Endothelial cell (in vitro differentiated cells): ENCODE measurements at regions not wholly inside any gene's neighbourhood (a gene's known extent, or its start where the extent isn't known, plus 50 kb on each side); places are given as distances from the start of the nearest gene placed in this dataset.

ENCODE experiments used
- DNase-seq: peaks from one replicate; pipeline ENCODE4 v3.0.0; 2021; ENCODE audit warnings: low spot score
- H3K27ac Mint-ChIP-seq: one replicate; pipeline ENCODE4 v1.8.0; 2021; ENCODE audit warnings: mixed read lengths, inconsistent platforms; ENCODE audit not compliant: unreplicated experiment
- H3K27me3 Mint-ChIP-seq: one replicate; pipeline ENCODE4 v1.8.0; 2021; ENCODE audit warnings: mild to moderate bottlenecking, moderate library complexity, mixed read lengths, inconsistent platforms; ENCODE audit not compliant: unreplicated experiment
- H3K36me3 Mint-ChIP-seq: one replicate; pipeline ENCODE4 v1.8.0; 2021; ENCODE audit warnings: mild to moderate bottlenecking, low read depth, mixed read lengths, inconsistent platforms; ENCODE audit not compliant: unreplicated experiment
- H3K4me1 Mint-ChIP-seq: one replicate; pipeline ENCODE4 v1.8.0; 2021; ENCODE audit warnings: mild to moderate bottlenecking, mixed read lengths, inconsistent platforms; ENCODE audit not compliant: unreplicated experiment
- H3K4me3 Mint-ChIP-seq: one replicate; pipeline ENCODE4 v1.8.0; 2021; ENCODE audit warnings: mild to moderate bottlenecking, mixed read lengths, inconsistent platforms; ENCODE audit not compliant: unreplicated experiment
- H3K9me3 Mint-ChIP-seq: one replicate; pipeline ENCODE4 v1.8.0; 2021; ENCODE audit warnings: mixed read lengths, inconsistent platforms; ENCODE audit not compliant: unreplicated experiment
- TF ChIP-seq, protein P1 (sequence below): fragments of 200-600 bp; sonication (generic); IDR thresholded peaks from one replicate; pipeline ENCODE4 v1.5.0; 2021; ENCODE audit warnings: antibody characterized with exemption; ENCODE audit not compliant: unreplicated experiment

DNA sequence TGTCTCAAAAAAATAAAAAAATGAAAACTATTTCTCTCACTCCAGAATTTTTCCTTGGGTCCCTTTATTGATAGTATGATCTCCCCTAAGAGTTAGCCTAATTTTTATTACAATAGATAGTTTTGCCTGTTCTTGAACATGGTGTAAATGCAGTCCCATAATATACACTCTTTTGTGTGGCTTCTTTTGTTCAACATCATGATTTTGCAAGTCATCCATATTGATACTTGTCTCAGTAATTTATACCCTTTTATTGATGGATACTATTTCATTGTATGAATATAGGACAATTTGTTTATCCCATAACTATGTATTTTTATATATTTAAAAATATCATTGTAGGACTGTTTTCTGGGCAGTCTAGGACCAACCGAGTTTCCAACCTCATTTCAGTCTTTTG, 207.0 kb downstream of the UTP18 start:
- H3K9me3 Mint-ChIP-seq, result no peaks in the 10 kb centered on the region
- no peak overlapping the region for H3K27ac Mint-ChIP-seq
- no peak for DNase-seq
- TF ChIP-seq, protein P1, sequence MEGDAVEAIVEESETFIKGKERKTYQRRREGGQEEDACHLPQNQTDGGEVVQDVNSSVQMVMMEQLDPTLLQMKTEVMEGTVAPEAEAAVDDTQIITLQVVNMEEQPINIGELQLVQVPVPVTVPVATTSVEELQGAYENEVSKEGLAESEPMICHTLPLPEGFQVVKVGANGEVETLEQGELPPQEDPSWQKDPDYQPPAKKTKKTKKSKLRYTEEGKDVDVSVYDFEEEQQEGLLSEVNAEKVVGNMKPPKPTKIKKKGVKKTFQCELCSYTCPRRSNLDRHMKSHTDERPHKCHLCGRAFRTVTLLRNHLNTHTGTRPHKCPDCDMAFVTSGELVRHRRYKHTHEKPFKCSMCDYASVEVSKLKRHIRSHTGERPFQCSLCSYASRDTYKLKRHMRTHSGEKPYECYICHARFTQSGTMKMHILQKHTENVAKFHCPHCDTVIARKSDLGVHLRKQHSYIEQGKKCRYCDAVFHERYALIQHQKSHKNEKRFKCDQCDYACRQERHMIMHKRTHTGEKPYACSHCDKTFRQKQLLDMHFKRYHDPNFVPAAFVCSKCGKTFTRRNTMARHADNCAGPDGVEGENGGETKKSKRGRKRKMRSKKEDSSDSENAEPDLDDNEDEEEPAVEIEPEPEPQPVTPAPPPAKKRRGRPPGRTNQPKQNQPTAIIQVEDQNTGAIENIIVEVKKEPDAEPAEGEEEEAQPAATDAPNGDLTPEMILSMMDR, result no peak
- no peaks in the 10 kb centered on the region for H3K27me3 Mint-ChIP-seq
- H3K4me1 Mint-ChIP-seq, result no peaks in the 10 kb centered on the region
- no peak overlapping the region for H3K4me3 Mint-ChIP-seq
- H3K36me3 Mint-ChIP-seq, result no peaks in the 10 kb centered on the region

DNA sequence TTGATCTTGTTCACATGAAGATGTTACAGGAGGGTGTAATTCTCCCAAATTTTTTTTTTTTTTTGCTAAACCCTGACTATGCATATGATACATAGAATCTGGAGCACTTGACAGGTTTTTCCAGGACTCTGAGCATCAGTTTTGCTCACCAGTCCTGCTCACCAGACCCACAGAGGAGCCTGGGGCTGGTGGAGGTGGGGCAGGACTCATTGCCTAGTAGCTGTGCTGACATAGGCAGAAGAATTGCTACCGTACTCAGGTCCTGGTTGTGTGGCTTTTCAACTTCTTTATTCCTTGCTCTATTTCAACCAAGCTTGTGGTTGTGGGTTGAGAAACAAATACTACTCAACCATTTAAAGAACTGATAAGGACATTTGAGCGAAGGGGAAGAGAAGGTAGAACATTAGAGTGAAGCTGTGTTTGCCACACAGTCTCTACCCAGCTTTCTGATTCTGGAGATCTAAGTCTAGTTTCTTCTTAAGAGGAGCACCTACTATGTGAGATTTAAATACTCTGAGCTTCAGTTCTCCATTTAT, 212.4 kb downstream of the UTP18 start:
- TF ChIP-seq, protein P1, result no peak
- H3K27me3 Mint-ChIP-seq, result no peaks in the 10 kb centered on the region
- H3K27ac Mint-ChIP-seq, result no peak overlapping the region
- no peak overlapping the region for H3K4me3 Mint-ChIP-seq
- H3K9me3 Mint-ChIP-seq, result no peaks in the 10 kb centered on the region
- no peaks in the 10 kb centered on the region for H3K4me1 Mint-ChIP-seq
- H3K36me3 Mint-ChIP-seq, result no peaks in the 10 kb centered on the region
- no peak for DNase-seq

DNA sequence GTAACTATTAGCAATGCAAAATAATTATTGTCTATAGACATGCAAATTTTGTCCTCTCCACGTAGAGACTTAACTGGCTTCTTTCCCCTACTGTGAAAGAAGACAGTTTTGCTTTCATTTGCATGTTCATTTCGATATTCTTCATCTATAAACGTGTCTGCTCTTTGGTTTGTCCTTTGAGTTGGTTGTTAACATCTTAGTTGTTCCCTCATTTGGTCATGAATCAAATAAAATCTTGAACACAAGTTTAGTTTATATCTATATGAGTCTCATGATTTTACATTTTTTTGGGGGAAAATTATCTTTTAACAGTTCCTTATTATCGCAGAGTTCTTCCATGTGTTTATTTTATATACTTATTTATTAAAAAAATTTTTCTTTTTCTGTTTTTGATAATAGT, 214.4 kb downstream of the UTP18 start:
- TF ChIP-seq, protein P1, result no peak
- Mint-ChIP-seq H3K27ac (no peak overlapping the region), H3K36me3 (no peaks in the 10 kb centered on the region), H3K27me3 (peaks cover 3% of the 10 kb centered on the region), H3K4me1 (no peaks in the 10 kb centered on the region), H3K4me3 (no peak overlapping the region), H3K9me3 (no peaks in the 10 kb centered on the region)
- no peak for DNase-seq

DNA sequence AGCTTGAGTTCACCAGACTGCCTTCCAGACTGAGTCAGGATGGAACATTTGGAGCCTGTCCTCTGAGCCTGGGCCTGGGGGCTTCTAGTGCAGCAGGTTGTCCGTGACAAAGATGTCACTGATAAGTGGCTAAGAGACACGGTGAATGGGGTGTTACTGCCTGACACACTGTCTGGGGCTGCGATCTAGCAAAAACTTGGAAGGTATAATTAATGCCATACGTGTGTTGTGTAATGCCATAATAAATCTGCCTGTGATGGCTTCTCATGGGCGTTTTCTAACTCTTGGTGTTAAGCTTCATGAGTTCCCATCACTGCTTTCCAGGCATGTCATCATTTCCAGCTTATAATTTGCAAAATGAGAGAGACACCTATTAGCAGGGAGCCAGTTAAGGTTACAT, 215.4 kb downstream of the UTP18 start:
- no peaks in the 10 kb centered on the region for H3K9me3 Mint-ChIP-seq
- H3K4me1 Mint-ChIP-seq, result no peaks in the 10 kb centered on the region
- no peak for DNase-seq
- TF ChIP-seq, protein P1, result no peak
- no peaks in the 10 kb centered on the region for H3K36me3 Mint-ChIP-seq
- no peak overlapping the region for H3K27ac Mint-ChIP-seq
- no peak overlapping the region for H3K4me3 Mint-ChIP-seq
- H3K27me3 Mint-ChIP-seq, result peaks cover 3% of the 10 kb centered on the region

DNA sequence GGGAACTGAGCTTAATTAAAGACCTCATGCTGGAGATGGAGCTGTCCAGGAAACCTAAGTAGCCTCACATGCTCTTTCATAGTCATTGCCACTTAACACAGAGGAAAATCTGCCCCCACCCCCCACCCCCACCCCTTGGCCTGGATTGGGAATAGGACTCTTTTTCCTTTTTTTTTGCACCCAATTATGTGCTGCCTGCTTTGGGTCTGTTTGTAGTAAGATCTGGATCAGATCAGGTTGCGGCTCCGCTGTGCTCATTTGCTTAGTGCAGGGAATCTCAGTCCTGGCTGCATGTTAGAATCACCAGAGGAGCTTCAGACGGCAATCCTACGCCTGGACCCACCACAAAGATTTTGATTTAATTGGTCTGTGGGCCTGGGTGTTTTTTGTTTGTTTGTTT, 219.0 kb downstream of the UTP18 start:
- no peaks in the 10 kb centered on the region for H3K36me3 Mint-ChIP-seq
- no peak overlapping the region for H3K27ac Mint-ChIP-seq
- TF ChIP-seq, protein P1, result no peak
- DNase-seq, result no peak
- no peaks in the 10 kb centered on the region for H3K9me3 Mint-ChIP-seq
- no peak overlapping the region for H3K4me3 Mint-ChIP-seq
- H3K27me3 Mint-ChIP-seq, result peaks cover 3% of the 10 kb centered on the region
- no peaks in the 10 kb centered on the region for H3K4me1 Mint-ChIP-seq
